ENCODE measurements at regions not wholly inside any gene's neighbourhood (a gene's known extent, or its start where the extent isn't known, plus 50 kb on each side); places are given as distances from the start of the nearest gene placed in this dataset.

DNA sequence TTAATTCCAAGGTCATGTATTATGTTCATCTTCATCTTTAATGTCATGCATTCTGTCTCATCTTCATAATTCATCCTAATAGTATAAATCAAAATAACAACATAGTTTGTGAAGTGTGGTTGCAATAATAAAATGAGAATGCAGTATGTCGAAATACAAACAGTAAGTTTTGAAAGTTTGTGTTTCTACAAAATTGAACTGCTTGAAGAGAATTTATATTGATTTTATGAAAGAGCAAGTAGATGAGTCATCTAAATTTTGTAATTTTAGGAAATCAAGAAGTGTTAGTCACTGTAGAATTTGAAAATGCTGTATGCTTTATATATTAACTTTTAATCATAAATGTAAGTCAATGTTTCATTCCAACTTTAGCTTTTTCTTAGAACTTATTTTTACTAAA, 190.5 kb upstream of the PPP1R3A start:
- ATAC-seq: no peak

DNA sequence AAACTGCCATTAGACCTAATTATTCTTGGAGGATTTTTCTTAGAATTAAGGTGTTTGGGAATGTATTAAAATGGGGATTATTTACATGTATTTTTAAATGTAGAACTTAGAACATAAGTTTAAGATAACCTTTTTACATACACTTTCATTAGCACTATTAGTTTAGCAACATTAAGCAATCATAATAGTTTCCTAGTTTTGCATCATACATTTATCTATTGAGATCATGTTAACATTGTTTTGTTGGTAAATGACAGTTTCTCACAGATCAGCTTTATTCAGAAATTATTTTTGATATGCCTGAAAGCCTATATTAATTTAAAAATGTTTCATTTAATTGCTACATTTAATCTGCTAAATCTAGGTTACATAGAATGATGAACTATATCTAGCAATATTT, 189.7 kb upstream of the PPP1R3A start:
- ATAC-seq: no peak

DNA sequence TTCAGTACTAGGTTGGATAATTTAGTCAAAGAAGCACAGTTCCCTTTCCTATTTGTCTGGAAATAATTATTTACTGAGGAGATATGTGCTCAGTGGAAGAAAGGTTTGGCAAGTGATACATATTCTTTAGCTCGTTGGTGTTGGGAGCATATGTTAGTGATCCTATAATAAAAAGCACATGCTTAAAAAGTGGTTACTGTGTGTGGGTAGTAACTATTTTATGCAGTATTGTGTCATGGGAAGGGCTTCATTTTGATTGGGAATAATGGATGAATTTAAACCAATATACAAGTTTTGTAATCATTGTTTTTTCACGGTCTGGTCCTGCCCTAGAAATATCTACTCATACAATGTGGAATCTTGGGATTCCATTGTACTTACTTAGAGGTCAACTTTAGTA, 188.7 kb upstream of the PPP1R3A start:
- no peak for ATAC-seq

DNA sequence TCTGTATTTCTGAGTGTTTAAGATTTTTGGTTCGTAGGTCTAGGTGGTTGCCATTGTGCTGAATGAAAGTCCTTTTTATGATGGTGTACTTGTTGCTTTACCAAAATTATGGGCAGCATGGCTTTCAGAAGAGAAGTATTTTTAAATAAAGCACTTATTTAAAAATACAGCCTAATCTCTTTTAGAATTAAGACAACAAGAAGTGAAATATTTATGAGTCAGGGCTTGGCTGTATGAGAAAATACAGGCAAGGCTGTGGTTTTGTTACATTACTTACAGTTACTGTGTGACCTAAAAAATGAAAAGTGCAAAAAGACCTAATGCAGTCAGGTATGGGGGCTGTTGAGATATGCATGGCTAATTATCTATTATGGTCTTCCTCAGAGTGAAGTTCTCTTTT, 185.2 kb upstream of the PPP1R3A start:
- ATAC-seq: no peak

DNA sequence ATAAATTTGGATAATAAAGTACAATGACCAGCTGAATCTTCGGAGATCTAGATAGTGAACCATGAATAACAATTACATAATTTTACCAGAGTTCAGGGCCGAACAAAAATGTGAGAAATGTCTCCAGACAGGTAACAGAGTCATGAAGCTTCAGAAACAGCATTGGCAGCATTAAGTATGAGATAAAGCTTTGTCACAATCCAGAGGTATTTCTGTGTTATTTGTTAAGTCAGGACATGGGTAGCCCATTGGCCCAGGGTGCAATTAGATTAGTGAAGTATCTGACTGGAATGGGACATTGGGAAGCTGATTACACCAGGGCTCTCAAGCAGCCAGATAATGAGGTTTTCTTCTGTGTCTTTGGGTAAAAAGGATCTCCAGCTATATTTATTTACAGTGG, 184.2 kb upstream of the PPP1R3A start:
- ATAC-seq: no peak

DNA sequence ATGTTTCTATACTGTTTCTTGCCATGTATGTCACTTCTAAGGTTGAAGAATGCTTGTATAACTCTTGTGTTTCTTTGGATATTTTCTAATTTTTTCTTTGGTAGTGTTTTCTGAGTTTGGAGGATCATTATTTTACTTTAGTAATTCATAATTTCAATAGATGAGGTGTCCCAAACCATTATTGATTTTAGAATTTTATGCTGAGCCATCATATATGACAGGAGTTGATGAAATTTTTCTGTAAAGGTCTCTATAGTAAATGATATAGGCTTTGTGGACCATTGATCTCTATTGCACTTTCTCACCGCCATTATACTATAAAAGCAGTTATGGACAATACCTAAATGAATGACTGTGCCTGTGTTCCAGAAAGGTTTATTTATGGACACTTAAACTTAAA, 183.3 kb upstream of the PPP1R3A start:
- ATAC-seq: no peak

DNA sequence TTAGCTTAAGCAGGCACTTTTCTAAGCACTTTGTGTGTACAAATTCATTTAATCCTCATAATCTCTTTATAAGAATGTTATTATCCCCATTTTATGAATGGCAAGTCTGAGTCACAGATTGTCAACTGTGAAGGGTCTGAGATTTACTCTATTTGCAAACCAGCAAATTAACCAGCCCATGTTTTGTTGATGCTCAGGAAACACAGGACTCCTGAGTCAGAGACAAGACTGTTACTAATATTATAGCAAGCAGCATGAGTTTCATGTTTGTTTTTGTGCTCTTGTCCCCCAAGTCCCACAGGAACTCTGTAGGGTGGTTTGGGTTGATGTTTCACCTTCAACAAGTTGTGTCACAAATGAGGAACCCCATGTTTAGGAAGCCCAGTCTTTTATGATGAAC, 182.0 kb upstream of the PPP1R3A start:
- ATAC-seq: no peak

DNA sequence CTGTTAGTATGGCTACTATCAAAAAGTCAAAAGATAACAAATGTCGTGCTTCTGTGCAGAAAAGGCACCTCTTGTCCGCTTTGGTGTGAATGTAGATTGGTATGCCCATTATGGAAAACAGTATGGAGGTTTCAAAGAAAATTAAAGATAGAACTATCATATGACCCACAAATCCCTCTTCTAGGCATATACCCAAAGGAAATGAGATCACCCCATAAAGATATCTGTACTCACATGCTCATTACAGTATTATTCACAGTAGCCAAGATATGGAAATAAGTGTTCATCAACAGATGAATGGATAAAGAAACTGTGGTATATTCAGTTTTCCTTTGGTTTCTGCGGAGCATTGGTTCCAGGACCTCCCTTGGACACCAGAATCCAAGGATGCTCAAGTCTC, 180.5 kb upstream of the PPP1R3A start:
- no peak for ATAC-seq

DNA sequence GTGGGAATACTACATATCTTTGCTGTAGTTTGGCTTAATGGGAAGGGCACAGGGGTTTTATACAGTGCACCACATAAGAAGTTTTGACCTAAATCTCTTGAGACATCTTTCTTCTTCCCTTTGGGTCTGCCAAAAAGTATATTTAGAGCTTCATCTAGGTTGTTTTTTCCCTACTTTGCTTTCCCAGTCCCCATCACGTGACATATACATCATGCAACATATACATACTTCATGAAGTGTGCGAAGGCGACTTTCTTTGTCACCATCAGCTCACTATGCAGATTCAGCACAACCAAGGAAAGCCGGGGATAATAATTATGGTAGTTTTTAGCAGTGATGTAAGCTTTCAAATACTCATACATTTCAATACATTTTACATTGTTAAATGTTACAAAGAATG, 177.1 kb upstream of the PPP1R3A start:
- ATAC-seq: no peak

DNA sequence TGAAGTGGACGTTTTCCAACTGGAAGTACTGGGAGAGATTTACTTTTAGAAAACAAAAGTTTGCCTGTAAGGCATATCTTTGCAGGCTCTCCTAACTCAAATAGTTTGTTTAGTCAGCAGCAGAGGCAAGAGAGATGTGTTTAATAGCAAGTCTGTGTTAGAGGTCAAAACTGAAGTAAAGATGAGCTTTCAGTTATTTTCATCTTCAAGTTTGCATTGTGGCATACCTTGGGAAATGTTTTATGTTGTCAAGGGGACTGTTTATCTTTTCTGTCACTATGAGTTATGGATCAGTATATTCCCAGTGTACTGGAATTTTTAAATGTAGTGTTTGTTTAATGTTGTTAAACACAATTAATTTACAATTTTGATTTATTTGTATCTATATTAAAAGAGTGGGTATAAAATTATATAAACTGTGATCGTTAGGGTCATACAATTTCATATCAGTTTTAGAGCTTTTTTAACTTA, 169.7 kb upstream of the PPP1R3A start:
- no peak for ATAC-seq

DNA sequence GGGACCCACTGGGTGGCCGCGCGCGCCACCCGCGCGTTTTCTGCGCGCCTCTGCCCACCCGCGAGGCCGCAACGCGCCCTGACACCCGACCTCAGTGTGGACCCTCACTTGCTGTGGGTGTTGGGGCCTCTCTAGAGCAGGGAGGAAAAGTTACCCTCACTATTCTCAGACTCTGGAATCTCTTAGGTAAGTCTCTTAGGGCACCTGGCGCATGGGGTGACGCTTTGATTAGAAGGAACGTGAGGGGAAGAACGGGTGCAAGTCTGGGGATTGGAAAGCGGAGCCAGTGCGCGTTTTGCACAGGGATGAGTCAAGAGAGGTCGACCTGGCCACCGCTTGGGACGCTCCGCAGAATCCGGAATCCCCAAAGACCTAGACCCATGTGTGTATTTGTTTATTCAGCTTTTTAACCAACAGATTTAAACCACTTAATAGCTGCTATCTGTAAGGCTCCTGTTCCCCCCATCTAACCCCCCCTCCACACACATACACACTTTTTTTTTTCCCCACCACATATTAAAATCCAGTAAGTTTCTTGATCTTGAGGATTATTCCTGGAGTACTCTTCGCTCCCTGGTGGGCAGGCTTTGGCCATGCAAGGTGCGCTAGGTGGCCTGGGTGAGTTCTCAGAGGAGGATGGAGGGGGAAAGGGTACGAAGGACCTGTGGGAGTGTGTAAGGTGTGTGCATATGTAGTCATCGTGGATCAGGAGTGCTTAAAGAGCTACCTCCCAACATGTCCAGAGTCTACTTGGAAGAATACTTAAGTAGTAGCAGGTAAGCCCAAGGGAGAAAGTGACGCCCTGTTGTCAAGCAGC, 169.1 kb upstream of the PPP1R3A start:
- no peak for ATAC-seq

DNA sequence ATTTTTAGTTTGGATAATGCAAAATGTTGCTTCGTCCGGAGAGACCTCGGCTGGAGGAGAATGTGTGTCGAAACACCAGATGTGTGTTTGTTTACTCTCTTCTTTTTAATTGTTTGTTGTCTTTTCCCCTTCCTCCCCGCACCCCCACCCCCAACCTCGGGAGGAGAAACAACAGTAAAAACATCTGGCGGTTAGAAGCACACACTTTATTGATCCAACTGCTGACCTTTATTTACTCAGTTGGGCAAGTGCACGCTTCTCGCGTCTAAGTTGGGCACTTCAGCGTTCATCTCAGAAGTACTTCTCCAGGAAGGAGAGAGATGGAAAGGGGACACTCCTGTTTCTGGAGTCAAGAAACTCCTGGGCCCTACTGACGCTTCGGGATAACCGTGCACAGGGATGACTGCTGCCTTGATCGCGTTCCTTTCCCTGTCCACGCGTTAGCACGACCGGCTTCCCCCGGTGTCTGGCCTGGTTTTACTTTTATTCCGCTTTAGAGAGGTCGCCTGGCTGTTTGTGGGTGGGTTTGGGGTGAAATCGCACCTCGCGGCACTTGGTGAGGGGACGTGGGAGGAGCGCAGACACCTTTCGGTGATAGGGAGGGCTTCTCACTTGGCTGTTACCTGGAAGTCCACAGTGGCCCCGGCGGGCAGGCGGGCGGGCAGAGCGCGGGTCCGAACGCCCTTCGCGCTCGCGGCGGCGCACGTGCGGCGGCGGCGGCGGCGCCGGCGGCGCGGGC, 168.3 kb upstream of the PPP1R3A start:
- ATAC-seq: no peak

DNA sequence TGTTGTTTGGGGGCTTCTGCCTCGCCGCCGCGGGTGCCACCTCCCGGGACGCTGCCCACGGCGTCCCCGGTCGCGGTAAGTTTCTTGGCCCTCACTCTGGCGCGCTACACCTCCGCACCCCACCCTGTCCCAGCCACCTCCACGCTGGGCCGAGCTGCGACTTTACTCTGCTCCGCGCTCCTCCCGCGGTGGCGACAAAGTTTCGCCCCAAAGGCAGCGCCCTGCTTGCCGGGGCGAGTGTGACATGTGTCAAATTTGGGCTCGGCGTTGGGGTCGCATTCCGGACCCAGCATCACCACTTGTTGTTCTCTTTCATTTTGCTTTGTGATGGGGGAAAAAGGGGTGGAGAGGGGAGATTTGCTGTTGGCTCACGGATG, 167.7 kb upstream of the PPP1R3A start:
- no peak for ATAC-seq

DNA sequence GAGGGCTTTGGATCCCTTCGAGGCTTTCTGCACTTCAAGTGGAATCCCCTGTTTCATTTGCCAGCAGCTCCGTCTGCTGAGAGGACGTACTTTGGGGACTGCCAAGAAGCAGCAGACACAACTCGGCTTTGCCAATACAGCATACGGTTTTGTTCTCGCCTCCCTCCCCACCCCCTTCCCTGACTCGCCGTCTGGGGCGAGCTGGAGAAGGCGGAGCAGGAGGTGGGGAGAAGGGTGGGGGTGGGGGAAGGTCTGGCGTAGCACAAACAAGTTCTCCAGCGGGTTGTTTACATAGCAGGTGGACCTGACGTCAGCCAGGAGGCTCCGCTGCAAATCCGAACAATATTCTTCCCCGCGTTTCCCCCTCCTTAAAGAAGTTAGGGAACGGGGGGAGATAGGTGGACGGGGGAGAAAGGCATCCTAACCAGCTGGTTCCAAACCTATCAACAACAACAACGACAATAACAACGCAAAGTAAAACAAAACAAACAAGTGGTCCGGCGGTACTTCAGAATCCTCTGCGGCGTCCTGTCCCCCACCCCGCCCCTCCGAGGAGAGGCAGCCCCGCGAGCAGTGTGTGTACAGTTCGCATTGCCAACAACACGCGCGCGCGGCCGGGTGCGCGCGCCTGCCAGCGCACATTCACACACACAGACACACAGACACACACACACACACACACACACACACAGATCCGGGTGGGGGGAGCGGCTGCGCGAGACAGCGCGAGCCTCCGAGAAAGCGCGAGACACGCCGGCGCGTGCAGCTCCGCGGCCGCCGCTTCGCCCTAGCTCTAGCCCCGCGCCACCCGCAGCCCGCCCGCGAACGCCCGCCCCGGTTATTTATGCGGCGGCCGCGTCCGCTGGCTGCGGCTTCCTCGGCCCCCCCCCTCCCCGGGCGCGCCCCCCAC, 167.0 kb upstream of the PPP1R3A start:
- peak; percentile 16 to 19 for ATAC-seq

DNA sequence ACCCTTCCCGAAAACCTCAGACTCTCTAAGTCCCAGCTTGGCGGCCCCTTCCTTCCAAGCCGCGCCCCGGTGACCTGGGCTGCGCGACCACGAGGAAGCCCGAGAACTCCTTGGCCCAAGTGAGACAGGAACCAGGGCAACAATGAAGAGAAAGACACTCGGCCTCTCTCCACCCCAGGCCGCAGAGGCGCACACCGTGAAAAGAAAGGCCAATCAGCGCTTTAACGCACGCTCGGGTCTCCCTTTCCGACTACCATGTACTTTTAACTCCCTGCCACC, 166.4 kb upstream of the PPP1R3A start:
- no peak for ATAC-seq

DNA sequence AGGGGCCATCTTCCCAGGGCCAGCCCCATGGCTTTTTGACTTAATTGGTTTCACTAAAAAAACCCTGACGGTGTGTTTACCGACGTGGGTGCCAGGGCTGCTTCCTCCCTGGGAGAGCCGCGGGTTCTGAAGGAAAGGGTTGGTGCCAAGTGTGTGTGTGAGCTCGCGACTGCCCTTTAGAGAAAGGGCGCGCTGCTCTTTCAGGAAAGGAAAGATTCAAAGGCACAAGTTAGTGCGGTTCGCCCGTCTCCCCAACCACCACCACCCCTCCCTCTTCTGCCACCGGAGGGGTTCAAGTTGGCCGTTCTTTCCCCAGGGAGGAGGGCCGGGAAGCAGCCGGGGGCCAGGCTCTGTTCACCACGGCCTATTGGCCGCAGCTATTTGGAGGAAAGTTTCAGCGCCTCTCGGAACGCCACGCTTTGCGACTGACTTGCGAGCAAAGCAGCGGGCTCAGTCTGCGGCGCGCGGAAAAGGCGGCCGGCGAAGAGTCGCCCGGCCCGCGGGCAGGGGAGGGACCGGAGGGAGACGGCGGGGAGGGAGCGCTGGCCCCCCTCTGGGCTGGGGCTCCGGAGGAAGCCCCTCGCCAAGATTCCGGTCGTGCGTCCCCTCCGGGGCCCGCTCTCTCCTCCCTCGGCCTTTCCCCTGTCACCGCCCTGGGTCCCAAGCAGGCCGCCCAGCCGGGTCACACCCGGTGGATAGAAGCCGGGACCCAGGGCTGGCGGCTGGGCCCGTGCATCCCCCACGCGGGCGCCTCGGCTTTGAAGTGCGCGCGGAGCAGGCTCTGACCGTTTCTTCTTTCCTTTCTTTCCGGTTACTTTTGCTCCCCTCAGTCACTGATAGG, 165.9 kb upstream of the PPP1R3A start:
- no peak for ATAC-seq

DNA sequence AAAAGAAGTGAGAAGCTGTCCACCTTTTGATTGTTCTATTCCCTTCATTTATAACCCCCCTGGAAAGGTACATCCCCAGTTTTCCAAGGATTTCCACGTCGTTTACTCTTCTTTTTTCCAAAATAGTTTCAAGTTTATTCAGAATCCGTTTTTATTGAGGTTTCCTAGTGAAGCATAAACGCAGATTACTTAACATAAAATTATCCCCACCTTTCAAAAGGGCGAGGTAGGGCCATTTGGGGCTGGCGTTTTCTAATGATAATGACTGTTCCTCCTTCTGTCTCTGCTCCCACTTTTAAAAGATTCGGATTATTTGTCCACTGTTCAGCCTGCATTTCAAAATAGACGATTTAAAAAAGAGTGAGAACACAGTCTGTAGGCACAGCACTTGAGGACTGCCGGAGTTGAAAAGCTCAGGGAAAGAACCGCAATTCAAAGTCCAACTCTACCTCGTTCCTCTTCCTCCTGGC, 165.2 kb upstream of the PPP1R3A start:
- no peak for ATAC-seq

DNA sequence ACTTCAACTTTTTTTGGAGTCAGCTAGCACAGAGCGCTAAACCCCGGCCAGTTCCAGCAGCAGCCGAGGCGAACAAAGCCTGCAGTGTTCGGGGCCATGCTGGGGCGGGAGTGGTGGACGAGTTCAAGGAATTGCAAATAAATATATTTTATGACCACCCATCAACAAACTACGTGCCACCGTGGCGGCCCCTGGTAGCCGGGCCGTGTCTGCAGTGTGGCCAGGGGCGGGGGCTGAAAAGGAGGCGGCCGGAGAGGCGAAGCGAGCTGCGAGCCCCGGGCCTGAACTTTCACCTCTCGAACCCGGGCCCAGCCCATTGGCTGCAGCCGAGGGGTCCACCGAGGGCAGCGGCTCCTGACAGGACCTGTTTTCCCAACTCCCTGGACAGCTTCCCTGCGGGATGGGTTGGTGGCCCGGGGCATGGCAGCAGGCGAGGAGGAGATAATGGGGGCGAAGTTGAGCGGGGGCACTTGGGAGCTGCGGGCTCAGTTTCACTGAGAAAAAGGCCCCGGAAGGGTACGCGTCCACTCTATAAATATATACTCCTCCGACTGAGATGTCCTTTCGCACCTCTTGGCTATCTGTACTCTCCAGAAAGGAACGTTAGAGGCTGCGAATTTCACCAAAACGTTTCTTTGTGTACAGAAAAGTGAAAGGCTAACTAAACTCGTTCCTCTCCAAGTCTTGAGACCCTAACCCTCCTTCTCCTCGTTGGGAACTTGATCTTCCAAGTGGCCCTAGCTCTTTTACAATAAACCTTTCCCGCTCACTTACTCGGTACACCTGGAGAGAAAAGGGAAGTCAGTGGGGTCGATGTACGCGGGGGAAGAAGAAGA, 164.6 kb upstream of the PPP1R3A start:
- ATAC-seq: no peak

DNA sequence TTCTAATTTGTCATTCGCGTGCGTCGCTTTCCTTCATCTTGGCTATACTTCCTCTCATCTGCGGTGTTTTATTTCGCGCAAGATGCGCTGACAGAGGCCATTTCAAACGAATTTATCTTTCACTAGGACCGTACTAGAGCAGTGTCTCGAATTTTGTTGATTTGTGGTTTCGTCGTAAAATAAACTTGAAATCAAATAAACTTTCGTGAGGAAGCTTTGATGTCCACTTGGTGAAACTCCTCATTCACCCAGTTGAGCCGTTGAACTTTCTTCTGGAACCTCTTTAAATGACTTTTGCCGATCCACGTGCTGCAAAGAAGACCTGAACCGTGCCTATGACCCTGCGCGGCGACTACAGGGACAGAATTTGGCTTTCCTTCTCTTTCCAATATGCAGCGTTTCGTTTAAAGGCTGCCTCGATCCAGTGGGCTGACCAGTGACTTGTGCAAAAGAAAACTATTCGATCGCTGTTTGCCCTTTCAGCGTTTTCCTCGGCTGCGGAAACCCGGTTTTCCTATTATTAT, 163.9 kb upstream of the PPP1R3A start:
- ATAC-seq: no peak

DNA sequence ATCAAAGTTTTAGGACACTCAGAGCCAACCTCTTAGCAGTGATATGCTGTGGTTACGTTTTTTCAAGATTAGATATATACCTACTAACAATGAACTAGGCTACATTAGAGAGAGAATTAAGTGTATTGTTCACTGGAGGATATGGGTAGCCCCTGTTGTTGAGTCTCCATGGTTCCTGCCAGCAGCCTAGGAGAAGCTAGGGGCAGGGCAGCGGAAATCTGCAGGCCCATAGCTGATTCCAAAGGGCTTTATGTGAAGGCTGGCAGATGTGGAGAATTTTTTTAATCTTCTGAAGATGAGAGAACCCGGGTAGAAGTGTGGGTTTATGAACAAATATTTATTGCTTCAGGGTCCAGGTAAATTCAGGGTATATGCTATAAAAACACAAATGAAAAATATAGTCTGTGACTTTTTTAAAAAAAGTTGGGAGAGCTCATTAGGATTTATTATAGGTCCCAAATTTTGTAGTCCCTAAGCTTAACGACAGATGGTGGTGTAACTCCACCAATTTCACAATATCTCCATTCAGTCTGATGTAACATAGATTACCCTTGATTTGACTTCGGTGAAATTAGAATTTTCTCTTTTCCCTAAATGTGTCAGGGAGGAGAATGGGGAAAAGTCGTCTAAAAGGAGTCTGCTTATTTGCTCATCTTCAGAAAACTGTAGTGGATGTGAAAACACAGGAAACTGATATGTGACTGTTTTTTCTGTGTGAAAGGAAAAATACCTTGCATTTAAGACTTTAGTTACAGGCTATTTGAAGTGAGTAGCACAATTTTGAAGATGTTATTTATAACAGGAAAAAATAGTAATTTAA, 163.0 kb upstream of the PPP1R3A start:
- no peak for ATAC-seq

Measured in activated CD4-positive, CD25-positive, alpha-beta regulatory T cell treated with anti-CD3 and anti-CD28 coated beads, Interleukin-2, amount 50 U/mL, for 24 hours (primary cell).